K562 (cell line): ENCODE measurements at regions not wholly inside any gene's neighbourhood (a gene's known extent, or its start where the extent isn't known, plus 50 kb on each side); places are given as distances from the start of the nearest gene placed in this dataset.
A peak's percentile ranks its signal among the peaks of the same experiment; 100 is the strongest.

Experiments
- ATAC-seq: fragments of 200-7000 bp; cut with Tn5 transposase; 3 replicates; pipeline ENCODE4 v1.9.1; 2020; ENCODE audit warnings: moderate library complexity
- BruUV-seq: library from RNA; stranded (reverse); fragments of 400-500 nt; replicated peaks from 2 replicates; lab custom pipeline; 2021; lab: Mats Ljungman, UMichigan
- CTCF ChIA-PET: fragments of 300-600 bp; formaldehyde crosslinking; extraction: SDS; loops from one replicate; lab custom pipeline; 2021; ENCODE audit warnings: low intra/inter-chr PET ratio; lab: Yijun Ruan, JAX
- POLR2A ChIA-PET: fragments of 300-600, 350-650 bp; sonication (Branson Sonifier 250); formaldehyde crosslinking; extraction: SDS; loops from one replicate; lab custom pipeline; 2021; ENCODE audit warnings: antibody characterized with exemption, inconsistent platforms; lab: Yijun Ruan, JAX
- DNase-seq, 4 experiments: peaks; one replicate each; pipeline versions ENCODE4 v3.0.0 to v3.0.0-alpha.2; 2011 to 2018; ENCODE audit warnings: low spot score in 3 of 4, mixed read lengths in 3 of 4; ENCODE audit errors: extremely low read depth in 1 of 4
- FAIRE-seq: peaks from 2 replicates; lab custom pipeline; 2011; peaks lifted over from hg19 to GRCh38; lab: Jason Lieb, UNC
- H2AFZ ChIP-seq: 2 replicates; pipeline ENCODE4 v1.6.0; 2011; ENCODE audit warnings: low read depth, low read length, control low read depth, inconsistent platforms
- H3K27ac ChIP-seq: fragments of 200-600 bp; 3 replicates; pipeline ENCODE4 v1.8.0; 2011; ENCODE audit warnings: low read depth, mild to moderate bottlenecking, control low read depth, inconsistent platforms, low read length, moderate library complexity, mixed read lengths; ENCODE audit errors: extremely low read depth
- H3K27me3 ChIP-seq, 2 experiments: fragments of 300-600 bp in 1 of 2; 2 replicates in 1 of 2; 3 replicates in 1 of 2; pipeline versions ENCODE4 v1.6.0 to v1.8.0; 2011; ENCODE audit warnings: inconsistent platforms in 2 of 2, low read length in 2 of 2, mild to moderate bottlenecking in 1 of 2, mixed read lengths in 1 of 2, moderate library complexity in 1 of 2; ENCODE audit not compliant: control insufficient read depth in 2 of 2, insufficient read depth in 2 of 2
- H3K36me3 ChIP-seq: fragments of 300-600 bp; 3 replicates; pipeline ENCODE4 v1.8.0; 2011; ENCODE audit warnings: mild to moderate bottlenecking, low read length, inconsistent platforms; ENCODE audit not compliant: control insufficient read depth, insufficient read depth
- H3K4me1 ChIP-seq, 2 experiments: fragments of 200-600 bp in 1 of 2; replicated peaks in 1 of 2; 2 replicates in 1 of 2; 3 replicates in 1 of 2; pipeline versions ENCODE4 v1.5.1 to v1.8.0; 2011; ENCODE audit warnings: inconsistent platforms in 2 of 2, low read length in 2 of 2, mild to moderate bottlenecking in 1 of 2, mixed read lengths in 1 of 2, moderate library complexity in 1 of 2; ENCODE audit not compliant: control insufficient read depth in 2 of 2, insufficient read depth in 2 of 2
- H3K4me2 ChIP-seq: 2 replicates; pipeline ENCODE4 v1.6.1; 2011; ENCODE audit warnings: low read length, control low read depth, inconsistent platforms, mixed read lengths; ENCODE audit not compliant: insufficient read depth
- H3K4me3 ChIP-seq: fragments of 200-600 bp; sonication (generic), shearing (Covaris generic); 2 replicates; pipeline ENCODE4 v1.5.1; 2016; ENCODE audit warnings: control low read depth, inconsistent platforms
- H3K79me2 ChIP-seq: fragments of 200-600 bp; 3 replicates; pipeline ENCODE4 v1.8.0; 2011; ENCODE audit warnings: low read length, inconsistent platforms; ENCODE audit not compliant: control insufficient read depth, insufficient read depth
- H3K9ac ChIP-seq, 2 experiments: 2 replicates each; pipeline versions ENCODE4 v1.6.0 to v1.6.1; 2011; ENCODE audit warnings: low read depth in 2 of 2, low read length in 2 of 2, control low read depth in 1 of 2, inconsistent platforms in 1 of 2, mild to moderate bottlenecking in 1 of 2, mixed read lengths in 1 of 2; ENCODE audit not compliant: insufficient read depth in 1 of 2
- H3K9me1 ChIP-seq: one replicate; pipeline ENCODE4 v1.6.0; 2011; ENCODE audit warnings: inconsistent platforms, mild to moderate bottlenecking, low read length, moderate library complexity; ENCODE audit not compliant: control insufficient read depth, insufficient read depth
- H3K9me3 ChIP-seq: replicated peaks from 2 replicates; pipeline ENCODE4 v1.5.1; 2011; ENCODE audit warnings: low read depth, low read length, inconsistent platforms; ENCODE audit not compliant: control insufficient read depth, insufficient read depth
- H4K20me1 ChIP-seq: replicated peaks from 2 replicates; pipeline ENCODE4 v1.6.1; 2011; ENCODE audit warnings: low read length, inconsistent platforms, mixed read lengths; ENCODE audit not compliant: control insufficient read depth, insufficient read depth
- AFF4 ChIP-seq: sonication (generic); formaldehyde crosslinking; IDR thresholded peaks from 2 replicates; pipeline ENCODE4 v1.8.0; 2023; ENCODE audit warnings: mild to moderate bottlenecking, missing genetic modification reagents
- E2F4 ChIP-seq: sonication (generic); formaldehyde crosslinking; IDR thresholded peaks from 2 replicates; pipeline ENCODE4 v1.8.0; 2022; ENCODE audit warnings: mild to moderate bottlenecking, low read depth, missing genetic modification reagents
- HNRNPH1 ChIP-seq: fragments of 200-400 bp; formaldehyde crosslinking; optimal IDR thresholded peaks from 2 replicates; pipeline ENCODE3; 2017; ENCODE audit warnings: low read depth, mild to moderate bottlenecking, low read length, moderate library complexity
- NCOA1 ChIP-seq: fragments of 450-650 bp; IDR thresholded peaks from 2 replicates; pipeline ENCODE4 v1.6.1; 2016; ENCODE audit warnings: low read depth
- RHOXF2B ChIP-seq: fragments of 250-450 bp; sonication (Bioruptor Pico); conservative IDR thresholded peaks from 2 replicates; pipeline ENCODE4 v1.5.1; 2021
- SAFB2 ChIP-seq: fragments of 200-400 bp; formaldehyde crosslinking; IDR thresholded peaks from 2 replicates; pipeline ENCODE4 v1.6.1; 2018; ENCODE audit warnings: borderline replicate concordance, low read length, low read depth, moderate library complexity; ENCODE audit not compliant: severe bottlenecking
- SP1 ChIP-seq: sonication (generic); formaldehyde crosslinking; IDR thresholded peaks from 2 replicates; pipeline ENCODE4 v1.8.1; 2022; ENCODE audit warnings: mild to moderate bottlenecking, missing genetic modification reagents
- SPI1 ChIP-seq: IDR thresholded peaks from 2 replicates; pipeline ENCODE4 v1.6.1; 2011; ENCODE audit warnings: low read depth, low read length, control low read depth, borderline replicate concordance
- WGBS: fragments of 100-300 bp; shearing (Covaris generic); methylation state at CpG from one replicate; pipeline ENCODE4 v1.1.6; 2016; ENCODE audit warnings: low coverage, mixed read lengths; ENCODE audit not compliant: insufficient coverage; ENCODE audit errors: missing lambda C conversion rate; 5-methylcytosine and 5-hydroxymethylcytosine counted together
- in situ Hi-C: fragments of 300-500 bp; cut with MboI; formaldehyde crosslinking; loops from 4 replicates; pipeline ENCODE4 v1.15.0; 2018; ENCODE audit warnings: inconsistent platforms, mixed read lengths
- intact Hi-C: fragments of 100-400 bp; cut with micrococcal nuclease; formaldehyde crosslinking; loops from 2 replicates; pipeline ENCODE4 v1.14.2; 2022

GRCh38 chr10:77727481-77727880 is 89.9 kb upstream of the KCNMA1 start (continued):
- TF ChIP-seq SP1 (CRISPR knock-in tag) (no peak), HNRNPH1 (no peak), RHOXF2B (CRISPR knock-in tag) (no peak)
- TF ChIP-seq, all 486 proteins: peak for 0

GRCh38 chr10:77726732-77727131 is 89.1 kb upstream of the KCNMA1 start:
- DNase-seq, result no peak
- intact Hi-C loops (no loop called here), in situ Hi-C loops (no loop called here)
- H3K4me2 ChIP-seq, result no peak overlapping the region
- H3K27ac ChIP-seq, result no peak overlapping the region
- H3K27me3 ChIP-seq, result peaks cover 11 to 14% of the 10 kb centered on the region in 2 experiments
- no peaks in the 10 kb centered on the region for H3K36me3 ChIP-seq
- H3K9ac ChIP-seq, result no peak overlapping the region
- TF ChIP-seq AFF4 (CRISPR knock-in tag) (no peak), SAFB2 (no peak), E2F4 (CRISPR knock-in tag) (no peak), SPI1 (peak; percentile 76), NCOA1 (no peak)
- FAIRE-seq, result no peak
- H2AFZ ChIP-seq, result no peak overlapping the region
- 2% methylated on average over 3 of the region's 3 CpGs for WGBS
- ATAC-seq, result no peak
- H4K20me1 ChIP-seq, result no peaks in the 10 kb centered on the region
- H3K4me3 ChIP-seq, result no peak overlapping the region
- no peaks in the 10 kb centered on the region for H3K79me2 ChIP-seq
- BruUV-seq, result no TSS peak
- no peaks in the 10 kb centered on the region for H3K9me3 ChIP-seq
- ChIA-PET POLR2A (no interaction called here), CTCF (no interaction called here)
- no peaks in the 10 kb centered on the region for H3K9me1 ChIP-seq
- H3K4me1 ChIP-seq, result no peaks in the 10 kb centered on the region
